Mammary epithelial cell (primary cell): ENCODE measurements at regions not wholly inside any gene's neighbourhood (a gene's known extent, or its start where the extent isn't known, plus 50 kb on each side); places are given as distances from the start of the nearest gene placed in this dataset.

ENCODE experiments used
- EZH2 ChIP-seq: IDR thresholded peaks from 2 replicates; pipeline ENCODE4 v1.6.1; 2012; ENCODE audit warnings: low read length, inconsistent platforms, borderline replicate concordance
- TF ChIP-seq, protein P1 (sequence below), 2 donors: IDR thresholded peaks in 1 of 2; conservative IDR thresholded peaks in 1 of 2; 2 replicates each; pipeline ENCODE4 v1.5.1; 2011 to 2012; ENCODE audit warnings: inconsistent platforms in 2 of 2, low read length in 2 of 2, mild to moderate bottlenecking in 2 of 2, control low read depth in 1 of 2, low read depth in 1 of 2; ENCODE audit not compliant: insufficient read depth in 1 of 2; ENCODE audit errors: extremely low read depth in 1 of 2

DNA sequence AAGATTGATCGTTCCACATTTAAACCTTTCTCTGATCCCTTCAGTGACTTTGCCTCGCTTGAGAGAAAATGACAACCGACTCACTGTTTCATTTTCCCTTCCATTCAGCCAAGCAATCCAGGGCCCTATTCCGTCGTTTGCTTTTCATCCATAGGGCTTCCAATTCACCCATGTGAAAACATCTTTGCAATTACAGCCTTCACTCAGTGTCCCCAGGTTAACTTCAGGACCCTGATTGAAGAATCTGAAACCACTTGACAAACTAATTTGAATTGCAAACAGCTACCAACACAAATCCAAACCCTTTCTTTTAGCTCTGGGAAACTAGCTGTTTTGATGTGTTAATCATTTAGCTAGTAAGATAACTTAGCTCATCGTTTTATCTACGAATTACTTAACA is 120.2 kb upstream of the FAM9C start:
- TF ChIP-seq, protein P1, sequence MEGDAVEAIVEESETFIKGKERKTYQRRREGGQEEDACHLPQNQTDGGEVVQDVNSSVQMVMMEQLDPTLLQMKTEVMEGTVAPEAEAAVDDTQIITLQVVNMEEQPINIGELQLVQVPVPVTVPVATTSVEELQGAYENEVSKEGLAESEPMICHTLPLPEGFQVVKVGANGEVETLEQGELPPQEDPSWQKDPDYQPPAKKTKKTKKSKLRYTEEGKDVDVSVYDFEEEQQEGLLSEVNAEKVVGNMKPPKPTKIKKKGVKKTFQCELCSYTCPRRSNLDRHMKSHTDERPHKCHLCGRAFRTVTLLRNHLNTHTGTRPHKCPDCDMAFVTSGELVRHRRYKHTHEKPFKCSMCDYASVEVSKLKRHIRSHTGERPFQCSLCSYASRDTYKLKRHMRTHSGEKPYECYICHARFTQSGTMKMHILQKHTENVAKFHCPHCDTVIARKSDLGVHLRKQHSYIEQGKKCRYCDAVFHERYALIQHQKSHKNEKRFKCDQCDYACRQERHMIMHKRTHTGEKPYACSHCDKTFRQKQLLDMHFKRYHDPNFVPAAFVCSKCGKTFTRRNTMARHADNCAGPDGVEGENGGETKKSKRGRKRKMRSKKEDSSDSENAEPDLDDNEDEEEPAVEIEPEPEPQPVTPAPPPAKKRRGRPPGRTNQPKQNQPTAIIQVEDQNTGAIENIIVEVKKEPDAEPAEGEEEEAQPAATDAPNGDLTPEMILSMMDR (conservative IDR thresholded peaks at IDR 0.05 in 1 of 2, IDR thresholded peaks at IDR 0.05 in 1 of 2; ENCODE audit: extremely low read depth in 1 of 2, insufficient read depth in 1 of 2, low read depth in 1 of 2, low read length in 2 of 2) = no peak
- no peak for TF ChIP-seq EZH2
